ENCODE measurements at regions not wholly inside any gene's neighbourhood (a gene's known extent, or its start where the extent isn't known, plus 50 kb on each side); places are given as distances from the start of the nearest gene placed in this dataset.

DNA sequence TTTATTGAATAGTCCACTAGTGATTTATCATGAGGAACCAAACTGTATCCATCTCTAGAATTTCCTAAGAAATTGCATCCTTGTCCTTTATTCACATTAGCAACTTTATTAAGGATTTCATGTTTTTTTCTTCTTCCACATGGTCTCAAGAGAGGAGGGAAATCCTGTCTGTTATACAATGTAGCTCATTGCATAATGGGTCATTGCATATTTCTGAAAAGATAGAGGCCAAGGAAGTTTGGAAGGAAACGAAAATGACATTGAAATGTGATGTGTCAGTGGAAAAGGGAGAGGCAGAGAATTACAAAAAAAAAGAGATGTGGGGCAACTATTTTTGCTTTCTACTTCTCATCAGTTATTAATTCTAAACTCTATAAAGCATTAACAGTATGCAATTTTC lies 353.1 kb downstream of the METTL15 start:
- Histone ChIP-seq H3K36me3 (ENCODE audit: insufficient read depth, low read length) (no peaks in the 10 kb centered on the region), H3K9me3 (ENCODE audit: control insufficient read depth in 1 of 2, insufficient read depth in 1 of 2, low read length in 2 of 2) (no peaks in the 10 kb centered on the region), H3K4me3 (ENCODE audit: low read length) (no peak overlapping the region), H3K27ac (ENCODE audit: low read depth in 1 of 2, low read length in 2 of 2) (no peak overlapping the region), H3K27me3 (ENCODE audit: control insufficient read depth in 1 of 2, insufficient read depth in 2 of 2, low read length in 2 of 2) (no peaks in the 10 kb centered on the region), H3K4me1 (ENCODE audit: insufficient read depth, low read length) (no peaks in the 10 kb centered on the region)
- ATAC-seq (ENCODE audit: poor library complexity): no peak
- no peaks in the 10 kb centered on the region for H3K27me3 Mint-ChIP-seq
- H3K36me3 Mint-ChIP-seq (ENCODE audit: low read depth): no peaks in the 10 kb centered on the region
- ChIA-PET POLR2A (no interaction called here), CTCF (no interaction called here)
- no peak for TF ChIP-seq CTCF (IDR thresholded peaks at IDR 0.05)
- intact Hi-C loops (cut with DNase I, micrococcal nuclease): no loop called here
- peaks cover 3% of the 10 kb centered on the region for H3K9me3 Mint-ChIP-seq
- no peak for DNase-seq
- H3K4me3 Mint-ChIP-seq: no peak overlapping the region
- no peaks in the 10 kb centered on the region for H3K4me1 Mint-ChIP-seq (ENCODE audit: low read depth)
- H3K27ac Mint-ChIP-seq: no peak overlapping the region

GRCh38 chr11:28460348-28460747 lies 352.2 kb downstream of the METTL15 start:
- Mint-ChIP-seq H3K4me1 (ENCODE audit: low read depth) (no peaks in the 10 kb centered on the region), H3K9me3 (peaks cover 3% of the 10 kb centered on the region), H3K36me3 (ENCODE audit: low read depth) (no peaks in the 10 kb centered on the region), H3K27ac (no peak overlapping the region), H3K27me3 (no peaks in the 10 kb centered on the region), H3K4me3 (no peak overlapping the region)
- intact Hi-C loops (cut with DNase I, micrococcal nuclease): no loop called here
- ATAC-seq (ENCODE audit: poor library complexity) (no peak), DNase-seq (no peak)
- Histone ChIP-seq H3K4me1 (ENCODE audit: insufficient read depth, low read length) (no peaks in the 10 kb centered on the region), H3K9me3 (ENCODE audit: control insufficient read depth in 1 of 2, insufficient read depth in 1 of 2, low read length in 2 of 2) (no peaks in the 10 kb centered on the region), H3K36me3 (ENCODE audit: insufficient read depth, low read length) (no peaks in the 10 kb centered on the region), H3K4me3 (ENCODE audit: low read length) (no peak overlapping the region), H3K27me3 (ENCODE audit: control insufficient read depth in 1 of 2, insufficient read depth in 2 of 2, low read length in 2 of 2) (no peaks in the 10 kb centered on the region), H3K27ac (ENCODE audit: low read depth in 1 of 2, low read length in 2 of 2) (no peak overlapping the region)
- ChIA-PET CTCF (no interaction called here), POLR2A (no interaction called here)
- no peak for TF ChIP-seq CTCF (IDR thresholded peaks at IDR 0.05)

- no peak for ATAC-seq (ENCODE audit: poor library complexity)
Observed at GRCh38 chr11:28459912-28460311, 351.7 kb downstream of the METTL15 start.

More at GRCh38 chr11:28459912-28460311, 351.7 kb downstream of the METTL15 start:
- POLR2A ChIA-PET: no interaction called here
- Histone ChIP-seq H3K4me3 (ENCODE audit: low read length) (no peak overlapping the region), H3K4me1 (ENCODE audit: insufficient read depth, low read length) (no peaks in the 10 kb centered on the region), H3K36me3 (ENCODE audit: insufficient read depth, low read length) (no peaks in the 10 kb centered on the region), H3K27ac (ENCODE audit: low read depth in 1 of 2, low read length in 2 of 2) (no peak overlapping the region), H3K9me3 (ENCODE audit: control insufficient read depth in 1 of 2, insufficient read depth in 1 of 2, low read length in 2 of 2) (no peaks in the 10 kb centered on the region), H3K27me3 (ENCODE audit: control insufficient read depth in 1 of 2, insufficient read depth in 2 of 2, low read length in 2 of 2) (no peaks in the 10 kb centered on the region)
- Mint-ChIP-seq H3K4me1 (ENCODE audit: low read depth) (no peaks in the 10 kb centered on the region), H3K36me3 (ENCODE audit: low read depth) (no peaks in the 10 kb centered on the region), H3K9me3 (peaks cover 3% of the 10 kb centered on the region), H3K27ac (no peak overlapping the region), H3K27me3 (no peaks in the 10 kb centered on the region), H3K4me3 (no peak overlapping the region)
- intact Hi-C loops (cut with DNase I, micrococcal nuclease): no loop called here
- CTCF ChIA-PET: no interaction called here
- DNase-seq: no peak
- TF ChIP-seq CTCF (IDR thresholded peaks at IDR 0.05): no peak

Measured in CD4-positive, alpha-beta T cell (primary cell).